NCI-H226 (cell line): ENCODE measurements at regions not wholly inside any gene's neighbourhood (a gene's known extent, or its start where the extent isn't known, plus 50 kb on each side); places are given as distances from the start of the nearest gene placed in this dataset.

Source experiments
- DNase-seq: peaks from one replicate; pipeline ENCODE4 v3.0.0-alpha.2; 2015

DNA sequence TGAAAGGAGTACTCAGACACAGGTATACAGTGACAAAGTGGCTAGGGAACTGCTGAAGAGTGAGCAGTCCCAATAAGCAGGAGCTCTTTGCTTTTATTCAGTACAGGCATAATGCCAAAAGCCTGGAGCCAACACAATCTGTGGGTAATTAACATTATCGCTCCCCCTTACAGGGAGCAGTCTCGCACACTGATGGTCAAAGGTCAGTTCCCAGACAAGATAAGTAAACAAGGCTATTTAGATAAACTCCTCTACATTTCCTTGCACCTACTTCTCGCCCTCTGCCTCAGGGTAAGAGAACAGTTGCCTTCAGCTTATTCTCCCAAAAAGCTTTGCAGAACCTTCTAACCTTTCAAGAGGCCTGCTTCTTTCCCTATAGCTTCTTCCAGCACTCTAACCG is 73.9 kb upstream of the TAF9B start:
- DNase-seq: no peak

DNA sequence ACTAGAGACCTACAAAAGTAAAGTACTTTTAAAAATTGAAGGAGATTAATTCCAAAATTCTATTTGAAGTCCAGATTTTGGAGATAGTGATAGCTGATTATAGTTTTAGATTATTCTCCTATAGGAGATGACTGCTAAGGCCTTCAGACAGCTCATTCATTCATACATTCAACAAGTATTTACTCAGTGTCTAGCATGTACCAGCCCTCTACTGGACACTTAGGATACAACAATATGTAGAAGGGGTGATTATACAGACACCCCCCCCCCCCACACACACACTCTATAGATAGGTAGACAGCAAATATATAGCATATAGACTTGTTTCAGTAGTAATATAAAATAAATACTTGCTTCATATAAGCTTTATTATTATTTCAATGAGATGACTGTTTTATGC is 60.4 kb upstream of the TAF9B start:
- DNase-seq: peak; percentile 9
